CD4-positive, alpha-beta T cell treated with Interleukin-6 for 4 hours (primary cell): ENCODE measurements at regions not wholly inside any gene's neighbourhood (a gene's known extent, or its start where the extent isn't known, plus 50 kb on each side); places are given as distances from the start of the nearest gene placed in this dataset.

Source experiments
- DNase-seq: peaks from one replicate; pipeline ENCODE4 v3.0.0-alpha.2; 2020; ENCODE audit warnings: mixed read lengths

- no peak for DNase-seq
Observed at GRCh38 chr12:68102731-68103130, 56.8 kb downstream of the IFNG start.

GRCh38 chr12:68102163-68102562 is 57.4 kb downstream of the IFNG start:
- DNase-seq, result no peak

GRCh38 chr12:68100241-68100640 is 59.3 kb downstream of the IFNG start:
- no peak for DNase-seq

GRCh38 chr12:68098939-68099338 is 60.6 kb downstream of the IFNG start:
- DNase-seq, result no peak

- no peak for DNase-seq
Observed at GRCh38 chr12:68097386-68097785, 62.2 kb downstream of the IFNG start.

GRCh38 chr12:68094645-68095395 is 64.7 kb downstream of the IFNG start:
- DNase-seq, result no peak

GRCh38 chr12:68094195-68094594 is 65.3 kb downstream of the IFNG start:
- no peak for DNase-seq

GRCh38 chr12:68092976-68093375 is 66.6 kb downstream of the IFNG start:
- DNase-seq, result no peak

GRCh38 chr12:68089101-68089500 is 70.4 kb downstream of the IFNG start:
- DNase-seq, result no peak

- no peak for DNase-seq
Observed at GRCh38 chr12:68086019-68086603, 73.4 kb downstream of the IFNG start.

GRCh38 chr12:68081561-68081960 is 78.0 kb downstream of the IFNG start:
- no peak for DNase-seq

- peak; percentile 3 for DNase-seq
Observed at GRCh38 chr12:68080577-68080976, 79.0 kb downstream of the IFNG start.

- DNase-seq, result no peak
Observed at GRCh38 chr12:68078737-68079136, 80.8 kb downstream of the IFNG start.

GRCh38 chr12:68075416-68075815 is 84.1 kb downstream of the IFNG start:
- DNase-seq, result no peak

GRCh38 chr12:68074306-68075027 is 85.1 kb downstream of the IFNG start:
- DNase-seq, result no peak

- DNase-seq, result no peak
Observed at GRCh38 chr12:68070957-68071356, 81.7 kb downstream of the IFNG-AS1 start.
